B cell (primary cell): ENCODE measurements at regions not wholly inside any gene's neighbourhood (a gene's known extent, or its start where the extent isn't known, plus 50 kb on each side); places are given as distances from the start of the nearest gene placed in this dataset.

Experiments
- ATAC-seq: fragments of 200-7000 bp; cut with Tn5 transposase; one replicate; pipeline ENCODE4 v1.10.0; 2021; ENCODE audit warnings: low read depth, mild to moderate bottlenecking, moderate number of reproducible peaks, moderate library complexity
- CTCF ChIA-PET: fragments of 350-600 bp; sonication (Branson Sonifier 250); formaldehyde crosslinking; loops from one replicate; lab custom pipeline; 2021; ENCODE audit warnings: antibody characterized with exemption, inconsistent platforms; lab: Charles Lee
- POLR2A ChIA-PET: fragments of 350-600 bp; sonication (Branson Sonifier 250); formaldehyde crosslinking; loops from one replicate; lab custom pipeline; 2021; ENCODE audit warnings: antibody characterized with exemption; lab: Charles Lee
- DNase-seq: peaks from one replicate; pipeline ENCODE4 v3.0.0; 2013
- H2AFZ ChIP-seq: 2 replicates; pipeline ENCODE4 v1.6.1; 2012; ENCODE audit warnings: mild to moderate bottlenecking, low read depth, low read length; ENCODE audit not compliant: insufficient read depth, poor library complexity, severe bottlenecking
- H3K27ac ChIP-seq, 2 donors: 1 replicate in 1 of 2; 2 replicates in 1 of 2; pipeline ENCODE4 v1.5.1; 2012 to 2013; ENCODE audit warnings: low read length in 2 of 2, mild to moderate bottlenecking in 2 of 2, moderate library complexity in 1 of 2
- H3K27me3 ChIP-seq, 4 experiments: fragments of 200-600 bp in 1 of 4; sonication (generic) in 1 of 4; replicated peaks in 1 of 4; 1 replicate in 2 of 4; 2 replicates in 2 of 4; pipeline versions ENCODE4 v1.6.1 to v1.7.0; 2013 to 2016; ENCODE audit warnings: low read length in 3 of 4, mild to moderate bottlenecking in 2 of 4, mixed read lengths in 1 of 4, moderate library complexity in 1 of 4; ENCODE audit not compliant: insufficient read depth in 4 of 4, control insufficient read depth in 3 of 4; ENCODE audit errors: control extremely low read depth in 1 of 4
- H3K36me3 ChIP-seq, 2 experiments: replicated peaks in 1 of 2; 1 replicate in 1 of 2; 2 replicates in 1 of 2; pipeline versions ENCODE4 v1.6.1 to v1.7.1; 2013; ENCODE audit warnings: low read length in 1 of 2; ENCODE audit not compliant: insufficient read depth in 2 of 2, control insufficient read depth in 1 of 2; ENCODE audit errors: control extremely low read depth in 1 of 2, extremely low read depth in 1 of 2
- H3K4me1 ChIP-seq, 2 donors: fragments of 200-600 bp in 1 of 2; sonication (generic) in 1 of 2; 1 replicate in 1 of 2; 2 replicates in 1 of 2; pipeline versions ENCODE4 v1.5.1 to v1.6.1; 2013 to 2017; ENCODE audit warnings: low read length in 2 of 2; ENCODE audit not compliant: control insufficient read depth in 2 of 2, insufficient read depth in 2 of 2
- H3K4me2 ChIP-seq: replicated peaks from 2 replicates; pipeline ENCODE3; 2012; ENCODE audit warnings: mild to moderate bottlenecking, low read depth, low read length; ENCODE audit not compliant: poor library complexity, severe bottlenecking
- H3K4me3 ChIP-seq, 5 experiments: fragments of 200-600 bp in 1 of 5; sonication (generic) in 1 of 5; 1 replicate in 3 of 5; 2 replicates in 2 of 5; pipeline versions ENCODE4 v1.5.1 to v1.7.0; 2011 to 2016; ENCODE audit warnings: low read length in 4 of 5, mild to moderate bottlenecking in 4 of 5, low read depth in 2 of 5, control low read depth in 1 of 5, moderate library complexity in 1 of 5; ENCODE audit not compliant: insufficient read depth in 1 of 5; ENCODE audit errors: control extremely low read depth in 1 of 5, extremely low read depth in 1 of 5
- H3K79me2 ChIP-seq: fragments of 200-600 bp; sonication (generic); one replicate; pipeline ENCODE4 v1.6.0; 2016; ENCODE audit warnings: low read length; ENCODE audit not compliant: control insufficient read depth, insufficient read depth
- H3K9ac ChIP-seq: fragments of 200-600 bp; sonication (generic); 2 replicates; pipeline ENCODE4 v1.6.1; 2017; ENCODE audit warnings: mild to moderate bottlenecking, low read length, moderate library complexity
- H3K9me3 ChIP-seq, 3 donors: one replicate each; pipeline versions ENCODE4 v1.6.1 to v1.7.1; 2013; ENCODE audit warnings: low read length in 2 of 3; ENCODE audit not compliant: control insufficient read depth in 2 of 3, insufficient read depth in 1 of 3; ENCODE audit errors: control extremely low read depth in 1 of 3
- H4K20me1 ChIP-seq: 2 replicates; pipeline ENCODE4 v1.6.0; 2012; ENCODE audit warnings: mild to moderate bottlenecking, low read length; ENCODE audit not compliant: insufficient read depth, control insufficient read depth, poor library complexity, severe bottlenecking
- H3K27ac Mint-ChIP-seq: one replicate; pipeline ENCODE4 v1.8.0; 2021; ENCODE audit warnings: mixed read lengths
- H3K27me3 Mint-ChIP-seq: one replicate; pipeline ENCODE4 v1.8.0; 2021; ENCODE audit warnings: mixed read lengths
- H3K4me1 Mint-ChIP-seq: one replicate; pipeline ENCODE4 v1.8.0; 2021; ENCODE audit warnings: mixed read lengths
- H3K4me3 Mint-ChIP-seq: one replicate; pipeline ENCODE4 v1.8.0; 2021; ENCODE audit warnings: mixed read lengths
- H3K9me3 Mint-ChIP-seq: one replicate; pipeline ENCODE4 v1.8.0; 2022; ENCODE audit warnings: mixed read lengths; ENCODE audit not compliant: insufficient read depth
- EZH2 ChIP-seq: IDR thresholded peaks from 2 replicates; pipeline ENCODE4 v1.6.1; 2012; ENCODE audit warnings: borderline replicate concordance, low read depth, mild to moderate bottlenecking, moderate library complexity, low read length; ENCODE audit not compliant: insufficient read depth, poor library complexity, severe bottlenecking
- WGBS: methylation state at CpG from one replicate; pipeline ENCODE4 v1.1.5; 2013; ENCODE audit warnings: missing lambda C conversion rate; ENCODE audit not compliant: insufficient coverage; 5-methylcytosine and 5-hydroxymethylcytosine counted together
- intact Hi-C: fragments of 100-400 bp; cut with micrococcal nuclease; formaldehyde crosslinking; loops from one replicate; pipeline ENCODE4 v1.10.0; 2022
- TF ChIP-seq, protein P1 (sequence below): fragments of 200-600 bp; IDR thresholded peaks from one replicate; pipeline ENCODE4 v1.8.0; 2022; ENCODE audit warnings: antibody characterized with exemption, mild to moderate bottlenecking

DNA sequence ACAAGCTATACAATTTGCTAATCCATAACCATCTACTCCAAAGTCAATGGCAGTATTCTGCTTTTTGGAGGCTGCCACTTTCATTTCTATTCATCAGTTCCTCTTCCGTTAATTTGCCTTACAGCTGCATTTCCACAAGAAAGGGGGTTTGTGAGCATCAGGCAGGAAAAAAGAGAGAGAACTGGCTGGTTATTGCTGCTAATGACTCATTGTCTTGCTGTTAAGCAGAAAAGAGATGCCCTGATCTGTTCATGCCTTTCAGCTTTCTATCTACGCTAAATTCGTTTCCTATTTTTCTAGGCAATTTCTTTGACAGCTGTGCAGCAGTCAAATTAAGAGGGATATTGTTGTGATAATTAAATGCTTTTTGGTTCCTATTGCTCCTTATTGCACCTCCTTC, 65.9 kb upstream of the GNAQ start:
- Mint-ChIP-seq H3K27ac (no peak overlapping the region), H3K4me1 (peaks cover 8% of the 10 kb centered on the region), H3K9me3 (no peaks in the 10 kb centered on the region), H3K4me3 (no peak overlapping the region), H3K27me3 (peaks cover 15% of the 10 kb centered on the region)
- H3K9ac ChIP-seq = no peak overlapping the region
- H3K4me2 ChIP-seq = peak overlapping the region; percentile 27
- WGBS = no CpG with 5 or more reads among the region's 3 CpGs
- H3K27ac ChIP-seq = no peak overlapping the region
- ChIA-PET POLR2A (no interaction called here), CTCF (no interaction called here)
- intact Hi-C loops = no loop called here
- DNase-seq = peak; percentile 31
- no peaks in the 10 kb centered on the region for H3K36me3 ChIP-seq
- no peak overlapping the region for H3K4me3 ChIP-seq
- H3K27me3 ChIP-seq = peaks cover 0 to 7% (median under 1%) of the 10 kb centered on the region in 4 experiments
- peaks cover 0 to 3% (median 0%) of the 10 kb centered on the region in 3 donors for H3K9me3 ChIP-seq
- H3K4me1 ChIP-seq = peaks cover 7 to 11% of the 10 kb centered on the region in 2 donors
- TF ChIP-seq EZH2 = no peak
- TF ChIP-seq, protein P1, sequence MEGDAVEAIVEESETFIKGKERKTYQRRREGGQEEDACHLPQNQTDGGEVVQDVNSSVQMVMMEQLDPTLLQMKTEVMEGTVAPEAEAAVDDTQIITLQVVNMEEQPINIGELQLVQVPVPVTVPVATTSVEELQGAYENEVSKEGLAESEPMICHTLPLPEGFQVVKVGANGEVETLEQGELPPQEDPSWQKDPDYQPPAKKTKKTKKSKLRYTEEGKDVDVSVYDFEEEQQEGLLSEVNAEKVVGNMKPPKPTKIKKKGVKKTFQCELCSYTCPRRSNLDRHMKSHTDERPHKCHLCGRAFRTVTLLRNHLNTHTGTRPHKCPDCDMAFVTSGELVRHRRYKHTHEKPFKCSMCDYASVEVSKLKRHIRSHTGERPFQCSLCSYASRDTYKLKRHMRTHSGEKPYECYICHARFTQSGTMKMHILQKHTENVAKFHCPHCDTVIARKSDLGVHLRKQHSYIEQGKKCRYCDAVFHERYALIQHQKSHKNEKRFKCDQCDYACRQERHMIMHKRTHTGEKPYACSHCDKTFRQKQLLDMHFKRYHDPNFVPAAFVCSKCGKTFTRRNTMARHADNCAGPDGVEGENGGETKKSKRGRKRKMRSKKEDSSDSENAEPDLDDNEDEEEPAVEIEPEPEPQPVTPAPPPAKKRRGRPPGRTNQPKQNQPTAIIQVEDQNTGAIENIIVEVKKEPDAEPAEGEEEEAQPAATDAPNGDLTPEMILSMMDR = no peak
- no peaks in the 10 kb centered on the region for H3K79me2 ChIP-seq
- ATAC-seq = no peak
- no peak overlapping the region for H2AFZ ChIP-seq
- H4K20me1 ChIP-seq = no peaks in the 10 kb centered on the region

DNA sequence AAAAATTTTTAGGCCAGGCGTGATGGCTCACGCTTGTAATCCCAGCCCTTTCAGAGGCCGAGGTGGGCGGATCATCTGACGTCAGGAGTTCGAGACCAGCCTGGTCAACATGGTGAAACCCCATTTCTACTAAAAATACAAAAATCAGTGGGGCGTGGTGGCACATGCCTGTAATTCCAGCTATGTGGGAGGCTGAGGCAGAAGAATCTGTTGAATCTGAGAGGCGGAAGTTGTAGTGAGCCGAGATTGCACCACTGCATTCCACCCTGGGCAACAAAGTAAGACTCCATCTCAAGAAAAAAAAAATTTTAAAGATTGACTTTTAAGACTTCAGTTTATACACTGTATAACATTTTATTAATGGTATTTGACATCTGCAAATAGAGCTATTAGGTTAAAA, 60.1 kb upstream of the GNAQ start:
- H3K4me1 ChIP-seq = no peaks in the 10 kb centered on the region
- Mint-ChIP-seq H3K9me3 (peaks cover 3% of the 10 kb centered on the region), H3K4me3 (no peak overlapping the region), H3K4me1 (no peaks in the 10 kb centered on the region), H3K27ac (no peak overlapping the region), H3K27me3 (peaks cover 4% of the 10 kb centered on the region)
- ChIA-PET POLR2A (no interaction called here), CTCF (interaction anchor here (1.2 kb wide), 1 partner anchor 10 kb away, joined by 4 read pairs; no protein-coding TSS in a partner anchor)
- H2AFZ ChIP-seq = no peak overlapping the region
- no peak for DNase-seq
- H3K4me2 ChIP-seq = no peak overlapping the region
- 95% methylated on average over 5 of the region's 9 CpGs for WGBS
- no peak overlapping the region for H3K9ac ChIP-seq
- H3K79me2 ChIP-seq = no peaks in the 10 kb centered on the region
- H3K9me3 ChIP-seq = no peaks in the 10 kb centered on the region
- no peak for TF ChIP-seq EZH2
- TF ChIP-seq, protein P1 = no peak
- H3K27ac ChIP-seq = no peak overlapping the region
- ATAC-seq = no peak
- no peaks in the 10 kb centered on the region for H3K36me3 ChIP-seq
- H3K4me3 ChIP-seq = no peak overlapping the region
- H3K27me3 ChIP-seq = no peaks in the 10 kb centered on the region
- intact Hi-C loops = no loop called here
- no peaks in the 10 kb centered on the region for H4K20me1 ChIP-seq
